SIG-M5 treated with dmso at 0.1 percent for 504 hours (cell line): ENCODE measurements at regions not wholly inside any gene's neighbourhood (a gene's known extent, or its start where the extent isn't known, plus 50 kb on each side); places are given as distances from the start of the nearest gene placed in this dataset.
"Not testable (repeated sequence)": the region's sequence is repeated elsewhere in the genome, so short reads cannot be mapped to it uniquely, and the experiment has no call there.

Source experiments
- DNase-seq: peaks from one replicate; lab custom pipeline; 2025; ENCODE audit not compliant: unreplicated experiment; lab: John Stamatoyannopoulos, UW

DNA sequence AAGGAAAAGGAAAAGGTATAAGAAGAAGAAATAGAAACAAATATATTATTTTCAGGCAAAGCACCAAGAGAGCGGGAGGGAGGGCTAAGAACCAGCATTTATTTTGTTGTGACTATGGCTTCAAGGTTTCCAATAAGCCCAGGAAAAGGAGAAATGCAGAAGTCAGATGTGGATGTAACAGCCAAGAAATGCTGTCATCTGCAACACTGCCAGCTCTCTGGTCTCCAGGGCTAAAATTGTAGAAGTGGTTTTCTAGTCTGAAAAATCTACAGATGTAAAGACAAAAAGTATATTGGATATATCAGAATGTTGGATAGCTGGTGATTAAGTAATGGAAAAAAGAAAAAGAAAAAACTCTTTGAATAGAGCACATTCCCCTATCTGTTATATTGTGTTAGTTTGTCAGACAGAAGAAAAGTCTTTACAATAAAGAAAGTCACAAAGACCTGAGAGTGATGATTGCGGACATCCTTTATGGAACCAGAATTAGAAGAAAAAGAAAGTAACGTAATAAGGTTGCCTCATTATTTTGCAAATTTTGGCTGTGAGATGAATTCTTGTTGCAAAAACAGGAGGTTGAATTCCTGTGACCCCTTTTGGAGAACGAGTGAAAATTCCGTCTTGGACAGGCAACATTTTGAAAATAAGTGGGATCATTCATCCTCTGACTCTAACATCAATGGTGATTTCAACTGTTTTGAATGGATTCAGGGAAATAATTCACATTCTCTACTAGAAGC is 938.1 kb downstream of the TTLL7 start:
- no peak for DNase-seq

DNA sequence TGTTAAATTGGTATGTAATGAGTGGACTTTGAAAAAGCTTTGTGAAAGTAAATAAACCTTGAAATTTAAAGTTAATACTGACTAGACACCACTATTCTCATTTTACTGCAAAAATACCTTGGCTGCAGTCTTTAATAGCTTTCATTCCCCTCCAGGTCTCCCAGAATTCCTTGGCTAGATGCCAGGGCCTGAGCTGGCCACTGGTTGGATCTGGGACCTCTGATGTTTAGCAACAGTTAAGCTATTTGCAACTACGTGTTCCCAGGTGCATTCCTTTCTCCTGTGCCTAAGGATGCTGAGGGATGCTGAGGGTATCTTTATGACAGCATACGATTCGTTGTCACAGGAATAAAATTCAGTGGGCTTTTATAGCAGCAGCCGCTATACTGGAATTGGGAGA is 938.7 kb downstream of the TTLL7 start:
- DNase-seq: no peak

GRCh38 chr1:83058327-83058726 is 940.6 kb downstream of the TTLL7 start:
- DNase-seq: no peak

GRCh38 chr1:83055391-83056170 is 943.4 kb downstream of the TTLL7 start:
- peak; percentile 9 for DNase-seq

GRCh38 chr1:83053446-83053845 is 945.5 kb downstream of the TTLL7 start:
- no peak for DNase-seq

DNA sequence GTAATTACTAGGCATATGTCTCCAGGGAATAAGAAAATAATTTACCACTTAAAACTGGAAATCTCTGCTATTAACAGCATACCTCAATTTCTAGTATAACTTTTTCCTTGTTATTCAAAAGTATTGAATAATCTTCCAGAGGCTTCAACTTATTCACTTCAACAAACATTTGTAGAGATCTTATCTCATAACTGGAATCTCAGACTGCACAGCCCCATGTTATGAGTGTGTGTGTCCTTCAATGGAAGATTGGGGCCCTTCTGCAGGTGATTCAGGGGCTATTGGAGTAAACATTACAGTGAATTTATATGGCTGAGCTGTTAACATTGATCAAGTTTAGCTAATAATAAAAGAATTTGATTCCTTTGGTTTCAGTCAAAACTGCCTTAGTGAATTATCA is 946.1 kb downstream of the TTLL7 start:
- no peak for DNase-seq

DNA sequence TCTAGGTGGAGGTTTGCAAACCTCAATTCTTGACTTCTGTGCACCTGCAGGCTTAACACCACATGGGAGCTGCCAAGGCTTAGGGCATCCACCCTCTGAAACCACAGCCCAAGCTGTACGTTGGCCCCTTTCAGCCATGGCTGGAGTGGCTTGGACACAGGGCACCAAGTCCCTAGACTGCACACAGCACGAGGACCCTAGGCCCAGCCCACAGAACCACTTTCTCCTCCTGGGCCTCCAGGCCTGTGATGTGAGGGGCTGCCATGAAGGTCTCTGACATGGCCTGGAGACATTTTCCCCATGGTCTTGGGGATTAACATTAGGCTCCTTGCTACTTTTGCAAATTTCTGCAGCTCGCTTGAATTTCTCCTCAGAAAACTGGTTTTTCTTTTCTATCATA is 947.9 kb downstream of the TTLL7 start:
- DNase-seq: not testable (repeated sequence)

- DNase-seq: no peak
Observed at GRCh38 chr1:83043244-83043643, 955.7 kb downstream of the TTLL7 start.

DNA sequence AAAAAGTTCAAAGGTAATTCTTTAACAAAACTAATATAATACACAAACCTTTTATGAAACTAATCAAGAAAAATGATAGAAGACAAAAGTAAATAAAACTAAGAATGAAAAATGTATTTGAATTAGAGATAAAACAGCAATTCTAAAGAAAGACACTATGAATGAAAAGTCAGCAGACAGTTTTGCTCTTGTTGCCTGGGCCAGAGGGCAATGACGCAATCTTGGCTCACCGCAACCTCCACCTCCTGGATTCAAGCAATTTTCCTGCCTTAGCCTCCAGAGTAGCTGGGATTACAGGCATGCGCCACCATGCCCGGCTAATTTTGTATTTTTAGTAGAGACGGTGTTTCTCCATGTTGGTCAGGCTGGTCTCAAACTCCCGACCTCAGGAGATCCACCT is 959.8 kb downstream of the TTLL7 start:
- not testable (repeated sequence) for DNase-seq

GRCh38 chr1:83034851-83035250 is 964.1 kb downstream of the TTLL7 start:
- DNase-seq: no peak

- no peak for DNase-seq
Observed at GRCh38 chr1:83033682-83034081, 965.2 kb downstream of the TTLL7 start.

GRCh38 chr1:83029916-83030315 is 969.0 kb downstream of the TTLL7 start:
- DNase-seq: no peak

GRCh38 chr1:83029050-83029449 is 969.9 kb downstream of the TTLL7 start:
- no peak for DNase-seq

DNA sequence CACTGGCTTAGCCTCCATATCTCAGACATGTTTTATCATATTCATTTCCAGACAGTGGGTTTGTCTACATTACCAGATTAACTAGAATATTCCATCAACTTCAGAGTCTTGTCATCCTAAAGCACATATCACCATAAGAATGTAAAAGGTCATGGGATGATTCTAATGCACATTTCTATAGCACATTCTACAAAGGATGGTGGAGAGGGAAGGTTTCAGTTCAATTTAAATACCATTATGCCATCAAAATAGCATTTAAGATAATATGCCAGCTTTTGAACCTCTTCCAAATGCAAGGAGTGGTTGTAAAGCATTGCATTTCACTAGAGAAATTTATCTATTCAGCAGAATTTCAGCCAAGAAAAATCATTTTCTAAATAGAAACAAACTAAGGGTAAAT is 970.5 kb downstream of the TTLL7 start:
- DNase-seq: no peak

DNA sequence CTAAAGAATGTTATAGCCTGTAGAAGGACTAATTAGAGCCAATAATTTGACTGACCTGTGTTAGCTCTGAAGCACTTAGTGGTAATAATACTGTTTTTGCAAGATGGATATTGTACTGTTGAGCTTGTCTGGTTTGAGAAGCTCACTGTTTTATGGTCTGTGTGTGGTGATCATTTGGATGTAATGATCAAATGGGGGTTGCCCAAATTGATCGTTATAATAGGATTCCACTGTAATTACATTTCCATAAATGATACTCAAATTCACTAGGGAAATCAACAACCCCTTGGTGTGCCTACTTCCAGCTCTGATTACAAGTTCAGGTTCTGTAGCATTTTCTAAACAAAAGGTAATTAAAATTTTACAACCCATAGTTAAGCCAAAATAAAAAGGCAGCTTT is 971.4 kb downstream of the TTLL7 start:
- no peak for DNase-seq

DNA sequence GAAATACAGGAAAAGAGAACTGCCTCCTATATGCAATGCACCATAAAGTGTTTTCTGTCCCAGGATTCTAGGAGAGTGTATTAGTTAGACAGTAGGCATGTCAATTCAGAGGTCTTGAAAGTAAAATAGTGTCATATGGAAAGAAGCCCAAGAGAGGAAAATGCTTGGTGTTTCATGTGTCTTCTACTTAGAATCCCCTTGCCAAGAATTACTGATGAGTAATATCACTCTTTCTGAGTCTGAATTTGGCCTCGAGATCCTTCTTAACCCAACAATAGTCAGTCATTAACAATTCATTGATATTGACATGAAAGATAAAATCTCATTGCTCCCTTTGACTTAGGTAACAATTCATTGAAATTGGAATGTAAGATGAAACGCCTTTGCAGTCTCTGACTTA is 972.2 kb downstream of the TTLL7 start:
- no peak for DNase-seq

DNA sequence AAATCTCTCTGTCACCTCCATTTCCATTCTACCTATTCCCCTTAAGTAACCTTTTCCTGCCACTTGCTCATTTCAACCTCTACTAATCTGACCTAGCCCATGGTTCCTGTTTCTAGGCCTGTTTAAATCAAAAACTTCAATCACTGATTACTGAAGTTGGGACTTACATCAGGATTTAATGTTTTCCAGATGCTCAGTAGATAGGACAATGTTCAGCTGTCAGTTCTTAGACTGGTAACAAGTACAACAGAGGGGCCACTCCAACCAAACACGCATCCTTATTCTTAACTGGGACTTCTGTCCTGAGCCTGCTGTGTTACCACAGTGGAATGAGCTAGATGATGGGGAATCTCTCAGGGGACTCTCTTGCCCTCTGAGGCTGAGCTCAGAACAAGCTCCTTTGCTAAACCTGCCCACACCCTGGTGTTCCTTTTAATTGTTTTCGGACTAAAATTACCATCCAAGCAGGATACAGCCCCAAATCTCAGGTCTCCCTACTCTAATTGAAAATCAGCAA is 974.6 kb downstream of the TTLL7 start:
- DNase-seq: no peak

DNA sequence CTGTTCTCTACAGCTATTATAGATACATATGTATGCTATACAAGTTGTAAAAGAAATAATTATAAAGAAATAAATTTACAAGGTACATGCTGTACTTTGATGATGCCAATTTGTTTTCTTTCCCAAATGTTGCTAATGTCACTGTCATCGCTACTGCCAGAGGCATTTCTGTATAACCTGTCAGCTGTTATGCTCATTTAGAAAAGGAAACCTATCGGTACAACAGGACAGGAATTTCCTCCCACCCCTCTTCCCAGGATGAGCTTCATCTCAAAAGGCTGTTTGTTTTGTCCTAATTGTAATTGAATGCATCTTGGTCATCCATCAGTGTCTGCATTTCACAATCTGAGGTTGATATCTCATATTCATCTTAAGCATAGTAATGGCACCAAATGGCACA is 975.7 kb downstream of the TTLL7 start:
- DNase-seq: no peak

DNA sequence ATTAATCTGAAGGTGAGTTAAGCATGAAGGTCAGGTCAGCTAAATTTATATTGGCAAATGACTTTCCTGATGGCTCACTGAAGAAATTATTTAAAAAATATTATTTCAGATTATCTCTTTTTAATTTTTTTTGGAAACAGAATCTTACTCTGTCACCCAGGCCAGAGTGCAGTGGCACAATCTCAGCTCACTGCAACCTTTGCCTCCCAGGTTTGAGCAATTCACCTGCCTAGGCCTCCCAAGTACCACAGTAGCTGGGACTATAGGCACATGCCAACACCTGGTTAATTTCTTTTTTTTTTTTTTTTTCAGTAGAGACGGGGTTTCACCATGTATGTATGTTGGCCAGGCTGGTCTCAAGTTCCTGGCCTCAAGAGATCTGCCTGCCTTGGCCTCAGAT is 976.7 kb downstream of the TTLL7 start:
- DNase-seq: no peak

- DNase-seq: no peak
Observed at GRCh38 chr1:83017701-83018100, 981.2 kb downstream of the TTLL7 start.

- no peak for DNase-seq
Observed at GRCh38 chr1:83017276-83017675, 981.7 kb downstream of the TTLL7 start.

DNA sequence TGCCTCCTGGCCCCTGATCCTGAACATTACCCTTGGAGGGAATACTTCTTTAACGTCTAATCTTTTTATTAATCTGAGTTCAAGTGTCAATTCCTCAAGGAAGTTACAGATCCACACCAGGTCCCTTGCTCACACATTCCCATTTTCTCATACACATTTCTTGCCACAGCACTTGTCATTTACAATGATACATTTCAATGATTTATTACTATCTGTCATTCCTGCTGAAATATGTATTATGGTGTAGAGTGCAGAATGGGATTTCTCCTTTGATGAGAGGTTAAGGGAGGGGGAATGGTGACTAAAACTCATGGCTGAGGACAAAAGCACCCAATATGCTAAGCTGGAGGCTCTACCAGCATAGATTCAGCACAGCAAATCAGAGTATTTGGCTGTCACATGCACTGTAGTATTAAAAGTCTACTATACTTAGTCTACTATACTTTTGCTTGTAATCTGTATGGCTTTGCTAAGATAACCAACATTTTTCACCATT is 982.5 kb downstream of the TTLL7 start:
- DNase-seq: no peak
